LHCN-M2 (cell line): ENCODE measurements at regions not wholly inside any gene's neighbourhood (a gene's known extent, or its start where the extent isn't known, plus 50 kb on each side); places are given as distances from the start of the nearest gene placed in this dataset.
"Not testable (repeated sequence)": the region's sequence is repeated elsewhere in the genome, so short reads cannot be mapped to it uniquely, and the experiment has no call there.

ENCODE experiments used
- DNase-seq: peaks from one replicate; pipeline ENCODE4 v3.0.0-alpha.2; 2012; ENCODE audit warnings: low read depth

DNA sequence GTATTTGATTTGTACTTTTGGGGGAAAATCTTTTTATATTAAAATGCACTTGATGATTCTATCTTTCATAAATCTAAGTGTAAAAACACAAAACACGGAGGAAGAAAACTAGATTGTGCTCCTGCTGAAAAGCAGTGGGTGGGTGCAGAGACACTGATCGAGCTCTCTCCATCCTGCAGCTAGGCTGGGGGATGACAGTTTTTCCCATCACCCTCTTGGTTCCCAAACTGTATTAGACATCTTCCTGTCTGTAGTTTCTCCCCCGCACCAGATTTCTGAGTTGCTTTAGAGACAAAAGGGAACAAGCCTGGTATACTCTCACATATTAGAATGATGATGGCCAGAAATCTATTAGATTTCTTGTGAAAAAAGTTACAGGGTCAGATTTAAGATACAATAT lies 99.6 kb downstream of the FAM114A2 start:
- no peak for DNase-seq

DNA sequence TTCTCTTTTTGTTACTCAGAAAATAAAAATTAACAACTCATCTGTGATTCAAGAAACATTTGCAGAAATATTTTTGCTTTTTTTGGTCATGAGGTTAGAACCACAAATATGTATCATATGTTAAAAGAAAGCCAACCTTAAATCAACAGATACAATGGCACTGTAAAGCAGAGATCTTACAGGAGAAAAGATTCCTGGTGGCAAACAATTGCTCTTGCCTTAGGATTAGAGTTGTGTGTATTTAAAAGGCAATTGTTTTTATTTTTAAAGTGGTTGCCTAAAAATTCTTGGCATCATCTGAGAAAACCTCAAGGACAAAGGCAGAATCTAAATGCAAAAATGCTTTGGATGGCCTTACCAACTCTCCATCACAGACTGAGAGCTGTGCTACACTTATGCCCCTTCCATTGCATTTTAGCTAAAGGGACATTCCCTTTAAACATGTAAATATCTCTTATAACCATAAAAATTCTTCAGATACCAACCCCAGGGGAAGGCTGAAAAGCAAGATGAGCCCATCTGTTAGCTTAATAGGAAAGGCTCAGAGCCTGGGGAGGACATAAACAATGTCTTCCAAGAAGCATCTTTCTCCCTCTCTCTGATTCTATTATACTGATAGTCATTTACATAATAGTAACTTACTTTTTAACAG lies 100.4 kb downstream of the FAM114A2 start:
- DNase-seq = peak; percentile 80

DNA sequence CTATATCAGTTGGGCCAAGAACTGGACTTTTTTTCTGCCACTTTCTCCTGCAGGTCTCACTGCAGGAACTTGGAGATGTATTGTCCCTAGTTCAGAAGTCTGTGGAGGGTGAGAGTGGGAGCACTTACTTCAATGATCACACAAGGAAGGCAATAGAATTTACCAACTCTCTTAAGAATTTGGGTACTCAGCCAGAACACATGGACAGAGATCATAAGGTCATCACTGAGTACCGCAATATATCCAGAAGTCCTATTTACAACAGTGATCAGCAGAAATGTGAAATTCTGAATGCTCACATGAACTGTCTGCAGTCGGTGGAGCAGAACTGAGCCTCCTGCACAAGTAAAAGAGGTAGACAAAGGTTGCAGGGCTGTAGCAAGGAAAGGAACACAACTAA lies 101.0 kb downstream of the FAM114A2 start:
- DNase-seq = peak; percentile 47

DNA sequence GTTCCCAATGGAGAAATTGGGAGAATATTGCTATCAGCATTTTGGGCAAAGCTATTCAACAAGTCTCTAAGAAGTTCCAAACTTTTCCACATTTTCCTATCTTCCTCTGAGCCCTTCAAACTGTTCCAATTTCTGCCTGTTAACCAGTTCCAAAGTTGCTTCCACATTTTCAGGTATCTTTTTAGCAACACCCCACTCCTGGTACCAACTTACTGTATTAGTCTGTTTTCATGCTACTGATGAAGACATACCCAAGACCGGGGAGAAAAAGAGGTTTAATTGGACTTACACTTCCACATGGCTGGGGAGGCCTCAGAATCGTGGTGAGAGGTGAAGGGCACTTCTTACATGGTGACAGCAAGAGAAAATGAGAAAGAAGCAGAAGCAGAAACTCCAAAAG lies 103.6 kb downstream of the FAM114A2 start:
- not testable (repeated sequence) for DNase-seq

DNA sequence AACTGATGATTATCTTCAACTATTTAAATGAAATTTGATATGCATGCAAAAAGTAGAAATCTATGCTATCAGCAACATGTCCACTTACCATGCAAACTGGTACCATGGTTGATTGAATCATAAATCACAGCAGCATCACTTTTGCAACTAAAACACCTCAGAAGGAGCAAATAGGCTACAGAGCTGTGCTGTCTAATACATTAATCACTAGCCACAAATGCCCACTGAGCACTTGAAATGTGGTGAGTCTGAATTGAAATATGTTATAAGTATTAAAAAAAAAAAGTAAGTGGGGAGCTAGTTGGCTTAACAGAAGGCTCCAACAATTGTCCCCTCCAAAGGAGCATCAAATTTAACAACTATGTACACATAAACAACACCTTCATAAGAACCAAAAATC lies 112.5 kb downstream of the FAM114A2 start:
- peak; percentile 70 for DNase-seq

DNA sequence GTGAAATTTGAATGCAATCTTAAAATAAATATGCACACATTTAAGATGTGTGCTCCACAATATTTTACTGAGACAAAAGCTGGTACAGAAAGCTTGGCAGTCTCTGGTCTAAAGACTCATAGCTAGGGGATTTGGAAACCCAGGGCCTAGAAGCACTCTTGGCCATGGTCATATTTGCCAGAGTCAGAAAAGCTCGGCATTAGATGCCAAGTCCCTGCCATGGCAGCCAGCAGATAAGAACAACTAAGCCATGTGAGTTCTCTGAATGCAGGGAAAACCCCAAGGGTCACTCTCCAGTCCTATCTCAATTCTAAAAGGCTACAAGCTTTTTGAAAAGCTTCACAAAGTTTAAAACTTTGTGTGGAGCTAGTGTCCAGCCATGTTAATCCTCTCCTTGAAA lies 119.5 kb downstream of the FAM114A2 start:
- DNase-seq = no peak

DNA sequence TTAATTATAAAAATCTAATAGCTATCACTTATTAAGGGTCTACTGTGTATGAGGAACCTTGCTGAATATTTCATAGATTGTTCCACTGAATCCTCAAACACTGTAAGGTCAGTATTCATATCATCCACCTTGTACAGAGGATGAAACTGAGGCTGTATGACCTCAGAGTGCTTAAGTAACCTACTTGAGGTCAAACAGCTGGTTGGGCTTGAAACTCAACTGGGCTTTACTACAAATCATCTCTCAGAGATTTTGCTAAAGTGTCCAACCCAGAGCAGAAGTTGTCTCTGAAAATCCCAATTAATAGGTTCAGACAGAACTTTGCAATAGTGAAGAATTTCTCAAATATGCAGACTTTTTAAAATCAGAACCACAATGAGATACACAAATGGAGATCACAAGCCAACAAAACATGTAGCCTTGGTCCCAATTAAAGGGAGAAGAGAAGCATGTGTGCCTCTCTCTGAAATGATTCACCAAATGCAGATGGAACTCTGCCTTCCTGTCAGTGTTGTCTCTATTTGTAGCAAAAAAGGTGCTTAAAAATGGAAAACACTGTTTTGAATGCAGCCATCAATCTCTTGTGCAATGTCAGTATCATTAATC lies 131.4 kb downstream of the FAM114A2 start:
- no peak for DNase-seq

DNA sequence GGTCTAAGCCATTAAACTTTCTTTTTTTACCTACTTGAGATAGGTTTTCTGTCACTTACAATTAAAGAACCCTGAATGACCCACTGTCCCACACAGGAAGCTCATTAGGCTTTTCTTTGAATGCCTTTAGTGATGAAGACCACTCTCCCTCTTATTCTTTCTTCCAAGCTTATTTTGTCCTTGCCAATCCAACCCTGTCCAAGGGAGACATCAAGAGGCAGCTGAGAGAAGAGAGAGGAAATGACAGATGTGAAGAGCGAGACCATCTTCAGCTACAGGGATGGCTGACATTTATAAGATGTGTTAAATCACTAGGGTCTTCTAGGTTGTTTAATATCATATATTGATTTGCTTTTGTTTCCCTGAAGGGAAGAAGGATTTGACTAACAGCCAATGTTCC lies 133.5 kb downstream of the FAM114A2 start:
- no peak for DNase-seq

DNA sequence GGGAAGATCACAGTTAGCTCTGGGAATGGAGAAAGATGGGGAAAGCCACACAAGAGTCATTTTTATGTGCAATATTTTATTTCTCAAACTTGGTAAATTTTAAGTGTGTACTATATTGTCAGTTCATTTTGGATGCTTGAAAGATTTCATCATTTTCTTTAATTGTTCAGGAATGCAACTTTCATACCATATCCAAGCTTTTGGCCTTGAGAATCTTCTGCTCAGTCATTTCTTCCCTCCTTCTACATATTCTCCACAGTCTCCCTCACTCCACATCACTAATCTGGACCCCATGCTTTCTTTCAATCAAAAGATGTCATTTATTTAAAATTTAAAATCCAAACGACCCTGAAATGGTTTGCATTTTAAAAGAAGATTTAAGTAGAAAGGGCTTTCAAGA lies 135.4 kb downstream of the FAM114A2 start:
- DNase-seq = no peak

DNA sequence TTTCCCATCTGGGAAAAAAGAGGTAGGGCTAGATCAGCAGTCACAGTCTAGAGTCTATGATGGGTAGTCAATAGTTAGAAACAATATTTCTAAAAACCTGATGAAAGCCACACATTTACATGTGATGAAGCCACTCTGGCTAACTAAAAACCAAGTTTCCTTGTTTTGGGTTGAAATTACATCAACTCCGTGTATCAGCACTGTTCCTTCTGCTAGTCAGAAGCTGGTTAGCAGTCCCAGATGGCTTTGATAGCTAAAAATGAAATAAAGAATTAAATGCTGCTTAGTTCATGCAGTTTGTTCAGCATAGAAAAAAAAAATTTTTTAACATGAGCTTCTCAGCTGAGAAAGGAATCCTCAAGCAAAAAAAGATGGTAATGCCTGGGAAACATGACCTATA lies 136.7 kb downstream of the FAM114A2 start:
- DNase-seq = no peak

DNA sequence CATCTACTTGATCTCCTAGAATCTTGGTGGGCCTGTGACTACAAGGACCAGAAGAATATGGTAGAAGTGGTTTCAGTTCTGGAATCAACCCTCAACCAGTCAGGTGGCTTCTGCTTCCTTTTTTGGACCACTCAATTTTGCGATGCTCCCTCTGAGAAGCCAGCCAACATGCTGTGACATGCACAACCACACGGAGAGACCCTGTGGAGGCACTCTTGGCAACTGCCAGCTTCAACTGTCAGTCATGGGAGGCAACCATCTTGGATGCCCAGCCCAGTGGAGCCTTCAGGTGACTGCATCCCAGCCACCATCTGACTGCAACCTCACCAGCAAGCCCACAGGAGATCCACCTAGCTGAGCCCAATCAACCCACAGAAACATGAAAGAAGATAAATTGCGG lies 137.3 kb downstream of the FAM114A2 start:
- peak; percentile 49 for DNase-seq

DNA sequence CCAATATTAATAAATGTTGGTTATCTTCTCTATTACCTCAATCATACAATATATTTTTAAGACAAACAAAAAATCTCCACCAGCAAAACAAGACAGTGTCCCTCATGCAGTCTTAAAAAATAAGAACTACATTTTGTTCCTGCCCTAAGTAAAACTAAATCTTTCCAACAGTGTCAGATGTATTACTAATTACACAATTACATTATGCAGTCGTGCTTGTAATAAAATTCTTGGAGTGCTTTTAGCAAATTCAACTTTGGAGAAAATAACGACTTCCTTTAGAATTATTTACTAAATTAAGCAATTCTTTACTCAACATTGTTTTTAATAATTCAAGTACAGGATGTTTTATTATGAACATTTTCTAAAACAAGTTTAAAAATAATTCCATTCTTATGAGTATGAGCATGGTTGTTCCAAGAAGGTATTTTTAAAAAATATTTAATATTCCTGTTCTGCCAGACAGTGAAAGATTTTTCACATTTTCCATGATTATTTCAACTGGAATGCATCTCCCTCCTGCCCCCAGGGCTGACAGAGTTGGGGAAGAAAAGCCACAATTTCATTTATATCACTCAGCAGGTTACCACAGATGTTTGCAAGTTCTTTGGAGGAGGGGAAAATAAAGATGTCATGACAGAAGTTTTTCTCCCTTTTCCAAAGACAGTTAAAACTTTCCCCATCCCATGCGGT lies 137.9 kb downstream of the FAM114A2 start:
- DNase-seq = peak; percentile 93

DNA sequence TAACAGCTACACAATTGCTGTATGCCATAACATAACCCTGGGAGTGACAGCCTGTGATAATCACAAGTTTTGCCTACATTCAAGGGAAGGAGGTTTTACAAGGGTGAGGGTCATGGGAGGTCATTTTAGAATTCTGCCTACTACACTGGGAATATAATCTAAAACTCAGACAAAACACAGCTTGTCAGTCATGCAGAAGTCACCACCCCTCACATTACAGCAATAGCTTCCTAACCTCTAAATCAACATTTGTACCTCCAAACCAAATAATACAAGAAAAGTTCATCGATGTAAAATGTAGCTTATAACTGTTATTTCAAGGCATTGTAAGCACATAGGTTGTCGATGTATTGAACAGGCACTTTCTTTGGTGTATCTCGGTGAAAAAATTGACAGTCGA lies 139.0 kb downstream of the FAM114A2 start:
- DNase-seq = no peak

DNA sequence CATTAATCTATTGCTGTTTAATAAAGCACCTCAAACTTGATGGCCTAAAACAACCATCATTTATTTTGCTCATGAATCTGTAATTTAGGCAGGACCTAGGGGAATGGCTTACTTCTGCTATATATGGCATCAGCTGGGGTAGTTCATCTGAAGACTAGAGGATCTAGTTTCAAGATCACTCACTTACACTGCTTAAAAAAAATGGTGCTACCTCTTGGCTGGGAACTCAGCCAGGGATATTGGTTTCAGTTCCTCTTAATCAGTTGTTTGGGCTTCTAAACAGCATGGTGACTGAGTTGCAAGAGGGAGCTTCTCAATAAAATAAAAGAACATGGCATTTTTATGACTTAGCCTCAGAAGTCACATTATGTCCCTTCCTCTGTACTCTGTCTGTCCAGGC lies 142.0 kb downstream of the FAM114A2 start:
- peak; percentile 85 for DNase-seq

DNA sequence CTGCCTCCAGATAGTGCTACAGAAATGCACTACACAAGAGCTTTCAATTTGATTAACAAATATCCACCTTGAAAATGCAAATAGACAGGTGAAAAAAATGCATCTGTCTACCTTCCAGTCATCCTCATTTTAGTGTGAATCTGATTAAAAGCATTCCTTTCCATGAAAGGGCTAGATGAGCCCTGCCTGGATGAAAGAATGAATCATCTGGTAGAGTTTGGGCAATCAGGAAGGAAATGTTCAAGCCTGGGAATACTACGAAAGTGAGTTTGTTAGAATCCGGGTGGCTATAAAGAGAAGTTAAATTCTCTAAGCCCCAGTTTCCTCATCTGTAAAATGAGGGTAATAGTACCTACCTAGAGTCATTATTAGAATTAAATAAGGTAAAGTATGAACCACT lies 142.6 kb downstream of the FAM114A2 start:
- peak; percentile 51 for DNase-seq

DNA sequence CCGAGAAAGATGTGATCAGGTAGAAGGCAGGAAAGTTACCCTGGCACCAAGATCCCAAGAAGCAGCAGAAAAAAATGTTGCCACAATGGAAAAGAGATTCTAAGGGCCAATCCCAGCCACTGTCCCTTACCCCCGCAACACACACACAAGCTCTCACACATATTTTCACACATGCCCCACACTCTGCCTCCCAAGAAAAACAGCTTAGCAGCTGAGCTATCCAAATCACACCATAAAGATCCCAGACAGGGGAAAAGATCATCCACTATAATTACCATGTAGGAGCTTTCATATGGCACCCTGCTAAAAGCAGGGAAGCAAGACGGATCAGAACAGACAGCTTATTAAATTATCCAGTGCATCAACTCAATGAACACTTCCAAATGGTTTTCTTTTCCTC lies 143.4 kb downstream of the FAM114A2 start:
- no peak for DNase-seq

DNA sequence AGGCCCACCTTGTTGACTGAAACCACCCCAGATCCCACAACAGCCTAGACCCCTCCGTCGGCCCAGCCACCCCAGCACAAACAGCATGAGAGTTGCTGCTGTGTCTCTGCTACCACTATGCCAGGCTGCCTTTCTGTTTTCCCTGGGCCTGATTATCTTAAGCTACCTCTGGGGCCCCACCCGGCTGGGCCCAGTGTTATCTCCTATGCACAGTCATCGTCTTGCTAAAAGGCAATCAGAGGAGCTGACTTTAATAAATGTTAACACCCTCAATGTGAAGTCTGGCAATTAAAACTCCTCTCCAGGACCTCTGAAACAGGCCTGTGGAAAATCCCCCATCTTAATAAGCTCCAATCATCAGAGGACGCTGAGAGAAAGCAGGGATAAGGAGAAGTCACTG lies 144.9 kb downstream of the FAM114A2 start:
- no peak for DNase-seq

DNA sequence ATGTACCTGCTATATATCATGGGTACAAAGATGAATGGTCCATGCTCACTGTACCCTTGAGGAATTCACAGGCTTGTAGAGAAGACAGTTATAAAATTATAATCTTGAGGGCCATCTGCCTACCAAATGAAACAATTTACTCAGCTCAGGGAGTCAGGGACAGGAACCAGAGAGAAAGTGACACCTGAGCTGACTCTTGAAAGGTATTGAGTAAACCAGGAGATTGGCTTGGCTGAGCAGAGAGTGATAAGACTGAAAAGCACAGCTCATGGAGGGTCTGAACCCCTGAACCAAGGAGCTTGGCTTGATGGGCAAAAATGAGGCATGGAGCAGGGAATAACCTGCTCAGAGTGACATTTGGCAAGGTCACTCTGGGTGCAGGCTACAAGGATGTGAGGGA lies 147.3 kb downstream of the FAM114A2 start:
- DNase-seq = no peak

DNA sequence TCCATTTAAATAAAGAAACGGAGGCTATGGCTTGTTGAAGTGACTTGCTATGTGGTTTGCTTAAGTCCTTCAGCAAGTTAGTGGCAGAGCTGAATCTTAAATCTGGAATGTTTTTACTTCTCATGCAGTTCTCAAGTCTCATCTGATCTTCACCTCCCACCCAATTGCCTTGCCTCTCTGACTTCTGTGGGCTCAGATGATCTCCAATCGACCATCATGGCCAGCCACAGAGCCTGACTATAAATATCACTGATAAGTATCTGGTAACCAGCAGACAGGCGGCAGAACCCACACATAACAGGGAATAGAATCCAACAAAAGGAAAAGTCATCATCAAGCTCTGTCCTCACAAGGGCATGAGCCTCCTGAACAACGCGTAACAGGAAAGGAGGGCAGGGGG lies 149.9 kb downstream of the FAM114A2 start:
- peak; percentile 40 for DNase-seq

DNA sequence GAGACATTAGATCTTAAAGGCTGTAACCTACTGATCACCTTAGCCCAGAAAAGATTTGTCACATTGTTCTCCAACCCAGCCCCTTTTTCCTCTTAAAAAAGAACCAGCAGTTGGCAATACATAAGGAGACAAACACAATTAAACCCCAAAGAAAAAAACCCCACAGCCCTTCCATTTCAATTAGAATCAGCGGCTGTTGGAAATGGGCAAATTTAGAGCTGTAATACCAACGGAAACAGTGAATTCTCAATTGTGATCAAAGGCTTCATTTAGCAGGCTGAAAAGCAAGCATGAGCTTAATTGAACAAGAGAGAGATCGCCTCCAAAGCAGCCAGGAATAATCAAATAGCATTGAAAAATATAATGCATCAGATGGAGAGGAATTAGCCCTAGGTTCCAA lies 153.6 kb downstream of the FAM114A2 start:
- DNase-seq = no peak

DNA sequence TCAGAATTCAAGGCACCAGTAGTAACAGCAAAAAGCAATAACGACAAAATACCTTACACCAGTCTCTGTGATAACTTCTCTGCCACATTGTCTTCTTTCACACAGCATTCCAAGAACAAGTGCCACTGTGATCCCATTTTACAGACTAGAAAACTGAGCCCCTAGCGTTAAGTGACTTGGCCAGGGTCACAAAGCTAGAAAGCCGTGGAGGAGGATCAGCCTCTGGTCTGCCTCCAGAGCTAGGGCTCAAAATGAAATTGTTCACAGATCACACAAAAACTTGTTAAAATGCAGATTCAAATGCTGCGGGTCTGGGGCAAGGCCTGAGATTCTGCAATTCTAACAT lies 154.1 kb downstream of the FAM114A2 start:
- no peak for DNase-seq

DNA sequence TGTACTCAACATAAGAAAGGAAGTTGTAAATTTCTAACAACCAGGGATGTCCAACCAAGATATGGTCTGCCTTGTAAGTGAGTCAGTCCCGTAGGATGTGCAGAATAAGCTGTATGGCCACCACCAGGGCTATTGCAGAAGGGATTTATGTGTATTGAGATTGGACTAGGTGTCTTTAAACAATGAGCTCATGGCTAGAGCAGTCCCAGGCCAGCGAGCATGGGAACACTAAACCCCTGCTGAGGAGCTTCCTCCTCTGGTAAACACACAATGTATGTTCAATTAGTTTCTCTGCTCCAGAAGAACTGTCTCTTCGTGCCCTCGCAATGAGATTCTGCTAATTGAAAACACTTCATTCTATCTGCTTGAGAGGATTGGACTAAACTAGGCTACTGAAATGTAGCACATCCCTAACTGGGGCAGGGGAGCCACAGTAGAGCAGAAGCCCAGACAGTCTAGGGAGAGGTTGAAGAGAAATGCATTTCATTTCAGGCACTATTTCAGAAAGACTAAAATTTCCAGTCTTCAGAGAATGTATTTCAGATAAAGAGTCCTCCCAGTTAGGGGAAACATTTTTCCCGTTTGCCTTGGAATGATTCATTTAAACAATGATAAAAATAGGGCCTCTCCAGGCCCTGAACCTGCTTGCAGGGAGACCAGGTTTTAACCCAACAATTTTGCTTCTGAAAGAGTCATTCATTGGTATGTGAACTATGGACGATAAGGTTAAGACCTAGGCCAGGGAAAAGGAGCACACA lies 154.7 kb downstream of the FAM114A2 start:
- no peak for DNase-seq

DNA sequence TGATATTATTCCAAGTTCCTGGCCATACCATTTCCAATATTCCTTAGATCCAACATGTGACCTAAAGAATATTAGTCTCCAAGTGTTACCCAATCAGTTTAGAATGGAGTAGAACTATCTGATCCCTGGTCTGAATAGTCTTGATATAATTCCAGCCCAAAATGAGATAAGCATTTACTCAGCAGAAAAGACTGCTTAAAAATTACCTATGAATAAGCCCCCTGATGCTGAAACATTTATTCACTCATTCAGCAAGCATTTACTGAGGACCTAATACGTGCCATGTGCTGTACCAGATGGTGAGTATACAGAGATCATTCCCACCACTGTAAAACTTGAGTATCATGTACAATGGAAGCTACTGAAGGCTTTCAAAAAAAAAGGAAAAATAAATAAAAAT lies 157.0 kb downstream of the FAM114A2 start:
- no peak for DNase-seq
